Caco-2 (cell line): ENCODE measurements at regions not wholly inside any gene's neighbourhood (a gene's known extent, or its start where the extent isn't known, plus 50 kb on each side); places are given as distances from the start of the nearest gene placed in this dataset.

Experiments used
- BruUV-seq: library from RNA; stranded (reverse); fragments of 400-500 nt; replicated peaks from 2 replicates; lab custom pipeline; 2021; lab: Mats Ljungman, UMichigan
- CTCF ChIA-PET: fragments of 300-600 bp; sonication (Branson Sonifier 250); formaldehyde crosslinking; loops from one replicate; lab custom pipeline; 2022; ENCODE audit warnings: antibody characterized with exemption; lab: Charles Lee
- POLR2A ChIA-PET: fragments of 300-600 bp; sonication (Branson Sonifier 250); formaldehyde crosslinking; loops from one replicate; lab custom pipeline; 2022; ENCODE audit warnings: antibody characterized with exemption; lab: Charles Lee
- DNase-seq, 2 experiments: peaks; one replicate each; pipeline versions ENCODE4 v3.0.0 to v3.0.0-alpha.2; 2020 to 2022
- H3K27me3 ChIP-seq: replicated peaks from 2 replicates; pipeline ENCODE4 v1.6.0; 2011; ENCODE audit warnings: low read length; ENCODE audit not compliant: control insufficient read depth, insufficient read depth
- H3K36me3 ChIP-seq: 2 replicates; pipeline ENCODE4 v1.5.1; 2011; ENCODE audit warnings: low read length; ENCODE audit not compliant: control insufficient read depth, insufficient read depth
- H3K4me1 ChIP-seq: fragments of 250-450 bp; sonication (Bioruptor Pico); 2 replicates; pipeline ENCODE4 v1.5.1; 2020; ENCODE audit warnings: mild to moderate bottlenecking
- H3K4me3 ChIP-seq: 2 replicates; pipeline ENCODE4 v1.5.1; 2011; ENCODE audit warnings: low read depth, mild to moderate bottlenecking, control low read depth, low read length
- H3K9me3 ChIP-seq: fragments of 250-450 bp; sonication (Bioruptor Pico); 2 replicates; pipeline ENCODE4 v1.5.1; 2020; ENCODE audit warnings: mild to moderate bottlenecking, moderate library complexity
- H3K27ac Mint-ChIP-seq: one replicate; pipeline ENCODE4 v1.8.0; 2022; ENCODE audit warnings: mixed read lengths; ENCODE audit not compliant: unreplicated experiment
- H3K27me3 Mint-ChIP-seq: one replicate; pipeline ENCODE4 v1.8.0; 2022; ENCODE audit warnings: mixed read lengths; ENCODE audit not compliant: insufficient read depth, unreplicated experiment
- H3K36me3 Mint-ChIP-seq: one replicate; pipeline ENCODE4 v1.8.0; 2022; ENCODE audit warnings: mild to moderate bottlenecking, mixed read lengths; ENCODE audit not compliant: insufficient read depth, unreplicated experiment
- H3K4me1 Mint-ChIP-seq: one replicate; pipeline ENCODE4 v1.8.0; 2022; ENCODE audit warnings: low read depth, mixed read lengths; ENCODE audit not compliant: unreplicated experiment
- H3K4me3 Mint-ChIP-seq: one replicate; pipeline ENCODE4 v1.8.0; 2022; ENCODE audit warnings: mild to moderate bottlenecking, moderate library complexity, mixed read lengths; ENCODE audit not compliant: unreplicated experiment
- H3K9me3 Mint-ChIP-seq: one replicate; pipeline ENCODE4 v1.8.0; 2022; ENCODE audit warnings: mixed read lengths; ENCODE audit not compliant: unreplicated experiment
- CTCF ChIP-seq, 2 experiments: fragments of 200-600 bp in 1 of 2; IDR thresholded peaks; 1 replicate in 1 of 2; 2 replicates in 1 of 2; pipeline versions ENCODE4 v1.5.1 to v1.8.0; 2011 to 2022; ENCODE audit warnings: antibody characterized with exemption in 1 of 2, control low read depth in 1 of 2, inconsistent platforms in 1 of 2, low read depth in 1 of 2, low read length in 1 of 2, mild to moderate bottlenecking in 1 of 2, moderate library complexity in 1 of 2; ENCODE audit not compliant: insufficient read depth in 1 of 2, severe bottlenecking in 1 of 2, unreplicated experiment in 1 of 2
- intact Hi-C: fragments of 100-400 bp; cut with micrococcal nuclease; formaldehyde crosslinking; loops from one replicate; pipeline ENCODE4 v1.10.0; 2022; ENCODE audit not compliant: unreplicated experiment

GRCh38 chr18:79608535-79608934 is 71.1 kb upstream of the CTDP1 start:
- DNase-seq = no peak
- no peak for TF ChIP-seq CTCF (IDR thresholded peaks at IDR 0.05; ENCODE audit: insufficient read depth in 1 of 2, low read depth in 1 of 2, low read length in 1 of 2, severe bottlenecking in 1 of 2, unreplicated experiment in 1 of 2)
- no peaks in the 10 kb centered on the region for H3K9me3 ChIP-seq
- no peak overlapping the region for H3K4me3 Mint-ChIP-seq
- H3K27ac Mint-ChIP-seq = no peak overlapping the region
- intact Hi-C loops = no loop called here
- POLR2A ChIA-PET = no interaction called here
- CTCF ChIA-PET = no interaction called here
- no peaks in the 10 kb centered on the region for H3K36me3 Mint-ChIP-seq
- H3K4me3 ChIP-seq = no peak overlapping the region
- no peaks in the 10 kb centered on the region for H3K9me3 Mint-ChIP-seq
- H3K4me1 ChIP-seq = no peaks in the 10 kb centered on the region
- H3K27me3 ChIP-seq = no peaks in the 10 kb centered on the region
- BruUV-seq = no TSS peak
- no peaks in the 10 kb centered on the region for H3K4me1 Mint-ChIP-seq
- H3K27me3 Mint-ChIP-seq = no peaks in the 10 kb centered on the region
- no peaks in the 10 kb centered on the region for H3K36me3 ChIP-seq

- no peaks in the 10 kb centered on the region for H3K4me1 Mint-ChIP-seq
- H3K9me3 ChIP-seq = no peaks in the 10 kb centered on the region
- no peaks in the 10 kb centered on the region for H3K36me3 ChIP-seq
- intact Hi-C loops = no loop called here
- TF ChIP-seq CTCF (IDR thresholded peaks at IDR 0.05; ENCODE audit: insufficient read depth in 1 of 2, low read depth in 1 of 2, low read length in 1 of 2, severe bottlenecking in 1 of 2, unreplicated experiment in 1 of 2) = no peak
- ChIA-PET POLR2A (no interaction called here), CTCF (no interaction called here)
- no peaks in the 10 kb centered on the region for H3K9me3 Mint-ChIP-seq
- H3K4me3 Mint-ChIP-seq = no peak overlapping the region
- BruUV-seq = no TSS peak
- no peaks in the 10 kb centered on the region for H3K27me3 ChIP-seq
- no peaks in the 10 kb centered on the region for H3K36me3 Mint-ChIP-seq
- no peak for DNase-seq
- no peaks in the 10 kb centered on the region for H3K27me3 Mint-ChIP-seq
- H3K27ac Mint-ChIP-seq = no peak overlapping the region
- no peak overlapping the region for H3K4me3 ChIP-seq
- no peaks in the 10 kb centered on the region for H3K4me1 ChIP-seq
Measured at GRCh38 chr18:79608999-79609461, 70.6 kb upstream of the CTDP1 start.

- Histone ChIP-seq H3K4me1 (no peaks in the 10 kb centered on the region), H3K27me3 (no peaks in the 10 kb centered on the region), H3K36me3 (no peaks in the 10 kb centered on the region), H3K9me3 (no peaks in the 10 kb centered on the region), H3K4me3 (no peak overlapping the region)
- Mint-ChIP-seq H3K36me3 (no peaks in the 10 kb centered on the region), H3K27me3 (no peaks in the 10 kb centered on the region), H3K9me3 (no peaks in the 10 kb centered on the region), H3K4me3 (no peak overlapping the region), H3K27ac (no peak overlapping the region), H3K4me1 (no peaks in the 10 kb centered on the region)
- DNase-seq = peak in 1 of 2 experiments; percentile 12
- no TSS peak for BruUV-seq
- intact Hi-C loops = no loop called here
- ChIA-PET POLR2A (no interaction called here), CTCF (no interaction called here)
- no peak for TF ChIP-seq CTCF (IDR thresholded peaks at IDR 0.05; ENCODE audit: insufficient read depth in 1 of 2, low read depth in 1 of 2, low read length in 1 of 2, severe bottlenecking in 1 of 2, unreplicated experiment in 1 of 2)
Measured at GRCh38 chr18:79609841-79610281, 69.7 kb upstream of the CTDP1 start.
